WTC11 (cell line): ENCODE measurements at regions not wholly inside any gene's neighbourhood (a gene's known extent, or its start where the extent isn't known, plus 50 kb on each side); places are given as distances from the start of the nearest gene placed in this dataset.

ENCODE experiments used
- ATF1 ChIP-seq: sonication (generic); formaldehyde crosslinking; IDR thresholded peaks from 2 replicates; pipeline ENCODE4 v1.8.1; 2023; ENCODE audit warnings: mild to moderate bottlenecking, moderate library complexity, missing genetic modification reagents
- ATF3 ChIP-seq: sonication (generic); formaldehyde crosslinking; conservative IDR thresholded peaks from 2 replicates; pipeline ENCODE4 v1.8.1; 2022; ENCODE audit warnings: mild to moderate bottlenecking, missing genetic modification reagents
- ATF6 ChIP-seq: sonication (generic); formaldehyde crosslinking; IDR thresholded peaks from 2 replicates; pipeline ENCODE4 v1.8.1; 2023; ENCODE audit warnings: mild to moderate bottlenecking, missing genetic modification reagents
- CBFB ChIP-seq: sonication (generic); formaldehyde crosslinking; IDR thresholded peaks from 2 replicates; pipeline ENCODE4 v1.8.1; 2022; ENCODE audit warnings: mild to moderate bottlenecking, low read depth, missing genetic modification reagents
- CREM ChIP-seq: sonication (generic); formaldehyde crosslinking; IDR thresholded peaks from 2 replicates; pipeline ENCODE4 v1.8.1; 2022; ENCODE audit warnings: mild to moderate bottlenecking, missing genetic modification reagents, moderate library complexity
- CTCF ChIP-seq: fragments of 200-600 bp; IDR thresholded peaks from 2 replicates; pipeline ENCODE4 v1.8.0; 2022; ENCODE audit warnings: antibody characterized with exemption
- E2F1 ChIP-seq: sonication (generic); formaldehyde crosslinking; IDR thresholded peaks from 2 replicates; pipeline ENCODE4 v1.8.0; 2022; ENCODE audit warnings: mild to moderate bottlenecking, missing genetic modification reagents
- FOXJ3 ChIP-seq: sonication (generic); formaldehyde crosslinking; IDR thresholded peaks from 2 replicates; pipeline ENCODE4 v1.9.0; 2021; ENCODE audit warnings: missing genetic modification reagents, mild to moderate bottlenecking, borderline replicate concordance
- FOXK1 ChIP-seq: sonication (generic); formaldehyde crosslinking; IDR thresholded peaks from 2 replicates; pipeline ENCODE4 v1.8.0; 2022; ENCODE audit warnings: mild to moderate bottlenecking, moderate library complexity, missing genetic modification reagents
- IRF2 ChIP-seq: sonication (generic); formaldehyde crosslinking; IDR thresholded peaks from 2 replicates; pipeline ENCODE4 v1.8.0; 2022; ENCODE audit warnings: low read depth, missing genetic modification reagents, borderline replicate concordance
- KAT7 ChIP-seq: sonication (generic); formaldehyde crosslinking; IDR thresholded peaks from 2 replicates; pipeline ENCODE4 v1.8.1; 2023; ENCODE audit warnings: missing genetic modification reagents, mild to moderate bottlenecking, borderline replicate concordance
- NFYB ChIP-seq: sonication (generic); formaldehyde crosslinking; conservative IDR thresholded peaks from 2 replicates; pipeline ENCODE4 v1.8.0; 2022; ENCODE audit warnings: low read depth, missing genetic modification reagents
- SP1 ChIP-seq: sonication (generic); formaldehyde crosslinking; conservative IDR thresholded peaks from 2 replicates; pipeline ENCODE4 v1.8.1; 2022; ENCODE audit warnings: missing genetic modification reagents
- USF1 ChIP-seq: sonication (generic); formaldehyde crosslinking; IDR thresholded peaks from 2 replicates; pipeline ENCODE4 v1.8.0; 2022; ENCODE audit warnings: mild to moderate bottlenecking, missing genetic modification reagents

- no peak for TF ChIP-seq CTCF
- no peak for TF ChIP-seq ATF1 (CRISPR knock-in tag)
- no peak for TF ChIP-seq CBFB (CRISPR knock-in tag)
- TF ChIP-seq E2F1 (CRISPR knock-in tag) = no peak
- TF ChIP-seq FOXK1 (CRISPR knock-in tag) = no peak
- TF ChIP-seq NFYB (CRISPR knock-in tag) = no peak
- TF ChIP-seq KAT7 (CRISPR knock-in tag) = no peak
- TF ChIP-seq SP1 (CRISPR knock-in tag) = no peak
- TF ChIP-seq IRF2 (CRISPR knock-in tag) = no peak
- TF ChIP-seq CREM = no peak
- TF ChIP-seq ATF6 (CRISPR knock-in tag) = no peak
- TF ChIP-seq FOXJ3 = no peak
- TF ChIP-seq ATF3 (CRISPR knock-in tag) = no peak
- no peak for TF ChIP-seq USF1 (CRISPR knock-in tag)
These were observed 434.7 kb downstream of the CPS1 start for GRCh38 chr2:210991107-210991506.
